Naive B cell (primary cell): ENCODE measurements at regions not wholly inside any gene's neighbourhood (a gene's known extent, or its start where the extent isn't known, plus 50 kb on each side); places are given as distances from the start of the nearest gene placed in this dataset.

Source experiments
- ATAC-seq, 2 donors: fragments of 150-1000 bp; cut with Tn5 transposase; 2 replicates each; pipeline ENCODE4 v1.10.0; 2021; ENCODE audit warnings: low read depth in 2 of 2, mild to moderate bottlenecking in 2 of 2, moderate library complexity in 2 of 2
- DNase-seq: peaks from one replicate; pipeline ENCODE4 v3.0.0; 2022
- H3K27ac Mint-ChIP-seq, 6 donors: one replicate each; pipeline ENCODE4 v1.8.0; 2020 to 2022; ENCODE audit warnings: mild to moderate bottlenecking in 6 of 6, mixed read lengths in 6 of 6, moderate library complexity in 5 of 6, inconsistent platforms in 2 of 6
- H3K27me3 Mint-ChIP-seq, 3 donors: one replicate each; pipeline ENCODE4 v1.8.0; 2021 to 2022; ENCODE audit warnings: mixed read lengths in 3 of 3, mild to moderate bottlenecking in 1 of 3
- H3K36me3 Mint-ChIP-seq, 2 donors: one replicate each; pipeline ENCODE4 v1.8.0; 2020 to 2022; ENCODE audit warnings: mixed read lengths in 2 of 2, inconsistent platforms in 1 of 2, mild to moderate bottlenecking in 1 of 2
- H3K4me1 Mint-ChIP-seq, 3 donors: one replicate each; pipeline ENCODE4 v1.8.0; 2020 to 2022; ENCODE audit warnings: mixed read lengths in 3 of 3, inconsistent platforms in 1 of 3, mild to moderate bottlenecking in 1 of 3, moderate library complexity in 1 of 3
- H3K4me3 Mint-ChIP-seq, 8 donors: one replicate each; pipeline ENCODE4 v1.8.0; 2020 to 2022; ENCODE audit warnings: mild to moderate bottlenecking in 8 of 8, mixed read lengths in 8 of 8, moderate library complexity in 8 of 8, inconsistent platforms in 2 of 8
- H3K9me3 Mint-ChIP-seq, 7 donors: one replicate each; pipeline ENCODE4 v1.8.0; 2020 to 2022; ENCODE audit warnings: mixed read lengths in 7 of 7, mild to moderate bottlenecking in 5 of 7, inconsistent platforms in 2 of 7, moderate library complexity in 1 of 7

GRCh38 chr2:13581471-13581870, 864.7 kb downstream of the TRIB2 start:
- DNase-seq, result no peak
- Mint-ChIP-seq H3K27ac (no peak overlapping the region), H3K36me3 (no peaks in the 10 kb centered on the region)

GRCh38 chr2:13583609-13584008, 866.9 kb downstream of the TRIB2 start:
- DNase-seq (no peak), ATAC-seq (no peak)
- Mint-ChIP-seq H3K9me3 (peaks cover 0 to 3% (median 0%) of the 10 kb centered on the region in 7 donors), H3K4me3 (no peak overlapping the region), H3K4me1 (no peaks in the 10 kb centered on the region), H3K36me3 (no peaks in the 10 kb centered on the region), H3K27ac (no peak overlapping the region), H3K27me3 (no peaks in the 10 kb centered on the region)

More at GRCh38 chr2:13581471-13581870, 864.7 kb downstream of the TRIB2 start:
- no peak for ATAC-seq
- Mint-ChIP-seq H3K4me3 (no peak overlapping the region), H3K9me3 (peaks cover 0 to 3% (median 0%) of the 10 kb centered on the region in 7 donors), H3K4me1 (no peaks in the 10 kb centered on the region), H3K27me3 (no peaks in the 10 kb centered on the region)

- Mint-ChIP-seq H3K27ac (no peak overlapping the region), H3K9me3 (peaks cover 0 to 3% (median 0%) of the 10 kb centered on the region in 7 donors)
- ATAC-seq, result no peak
Measured at GRCh38 chr2:13584020-13584419, 867.3 kb downstream of the TRIB2 start.

GRCh38 chr2:13585732-13586131, 869.0 kb downstream of the TRIB2 start:
- no peaks in the 10 kb centered on the region for H3K36me3 Mint-ChIP-seq
- peaks cover 0 to 4% (median 1%) of the 10 kb centered on the region in 7 donors for H3K9me3 Mint-ChIP-seq
- no peaks in the 10 kb centered on the region for H3K4me1 Mint-ChIP-seq
- no peak for ATAC-seq
- no peaks in the 10 kb centered on the region for H3K27me3 Mint-ChIP-seq
- no peak for DNase-seq
- H3K27ac Mint-ChIP-seq, result no peak overlapping the region
- no peak overlapping the region for H3K4me3 Mint-ChIP-seq

More at GRCh38 chr2:13584020-13584419, 867.3 kb downstream of the TRIB2 start:
- no peak for DNase-seq
- no peak overlapping the region for H3K4me3 Mint-ChIP-seq
- no peaks in the 10 kb centered on the region for H3K36me3 Mint-ChIP-seq
- no peaks in the 10 kb centered on the region for H3K27me3 Mint-ChIP-seq
- no peaks in the 10 kb centered on the region for H3K4me1 Mint-ChIP-seq

- Mint-ChIP-seq H3K27me3 (no peaks in the 10 kb centered on the region), H3K9me3 (peaks cover 0 to 15% (median 0%) of the 10 kb centered on the region in 7 donors), H3K27ac (no peak overlapping the region), H3K36me3 (no peaks in the 10 kb centered on the region), H3K4me3 (no peak overlapping the region), H3K4me1 (no peaks in the 10 kb centered on the region)
- no peak for ATAC-seq
- DNase-seq, result no peak
Measured at GRCh38 chr2:13596233-13596632, 879.5 kb downstream of the TRIB2 start.

- Mint-ChIP-seq H3K36me3 (no peaks in the 10 kb centered on the region), H3K27me3 (no peaks in the 10 kb centered on the region), H3K9me3 (peaks cover 0 to 15% (median 0%) of the 10 kb centered on the region in 7 donors), H3K4me1 (no peaks in the 10 kb centered on the region), H3K4me3 (no peak overlapping the region), H3K27ac (no peak overlapping the region)
- no peak for ATAC-seq
- DNase-seq, result no peak
Measured at GRCh38 chr2:13597176-13597575, 880.4 kb downstream of the TRIB2 start.

GRCh38 chr2:13601506-13601905, 884.8 kb downstream of the TRIB2 start:
- Mint-ChIP-seq H3K36me3 (no peaks in the 10 kb centered on the region), H3K27ac (no peak overlapping the region), H3K4me3 (no peak overlapping the region), H3K4me1 (no peaks in the 10 kb centered on the region), H3K9me3 (peaks cover 0 to 5% (median 0%) of the 10 kb centered on the region in 7 donors), H3K27me3 (no peaks in the 10 kb centered on the region)
- no peak for DNase-seq
- ATAC-seq, result no peak

- DNase-seq, result no peak
- Mint-ChIP-seq H3K4me1 (no peaks in the 10 kb centered on the region), H3K36me3 (no peaks in the 10 kb centered on the region), H3K4me3 (no peak overlapping the region), H3K9me3 (no peaks in the 10 kb centered on the region), H3K27me3 (no peaks in the 10 kb centered on the region), H3K27ac (no peak overlapping the region)
- no peak for ATAC-seq
Measured at GRCh38 chr2:13604951-13605661, 888.4 kb downstream of the TRIB2 start.

GRCh38 chr2:13607139-13607538, 890.4 kb downstream of the TRIB2 start:
- ATAC-seq, result no peak
- Mint-ChIP-seq H3K36me3 (no peaks in the 10 kb centered on the region), H3K4me1 (no peaks in the 10 kb centered on the region)

GRCh38 chr2:13611939-13612338, 895.2 kb downstream of the TRIB2 start:
- Mint-ChIP-seq H3K27ac (no peak overlapping the region), H3K4me3 (no peak overlapping the region)

More at GRCh38 chr2:13607139-13607538, 890.4 kb downstream of the TRIB2 start:
- H3K27ac Mint-ChIP-seq, result no peak overlapping the region
- H3K4me3 Mint-ChIP-seq, result no peak overlapping the region
- no peaks in the 10 kb centered on the region for H3K27me3 Mint-ChIP-seq
- H3K9me3 Mint-ChIP-seq, result peaks cover 0 to 7% (median 2%) of the 10 kb centered on the region in 7 donors
- DNase-seq, result no peak

GRCh38 chr2:13616059-13616458, 899.3 kb downstream of the TRIB2 start:
- no peaks in the 10 kb centered on the region for H3K27me3 Mint-ChIP-seq
- DNase-seq, result no peak
- no peaks in the 10 kb centered on the region for H3K4me1 Mint-ChIP-seq
- H3K36me3 Mint-ChIP-seq, result no peaks in the 10 kb centered on the region
- H3K4me3 Mint-ChIP-seq, result no peak overlapping the region
- H3K27ac Mint-ChIP-seq, result no peak overlapping the region
- H3K9me3 Mint-ChIP-seq, result peaks cover 7 to 18% (median 10%) of the 10 kb centered on the region in 7 donors
- ATAC-seq, result no peak

More at GRCh38 chr2:13611939-13612338, 895.2 kb downstream of the TRIB2 start:
- no peaks in the 10 kb centered on the region for H3K4me1 Mint-ChIP-seq
- ATAC-seq, result no peak
- DNase-seq, result no peak
- H3K27me3 Mint-ChIP-seq, result no peaks in the 10 kb centered on the region
- H3K9me3 Mint-ChIP-seq, result peaks cover 0 to 18% (median 7%) of the 10 kb centered on the region in 7 donors
- no peaks in the 10 kb centered on the region for H3K36me3 Mint-ChIP-seq

GRCh38 chr2:13616616-13617015, 899.9 kb downstream of the TRIB2 start:
- ATAC-seq (no peak), DNase-seq (no peak)
- Mint-ChIP-seq H3K27me3 (no peaks in the 10 kb centered on the region), H3K4me3 (no peak overlapping the region), H3K36me3 (no peaks in the 10 kb centered on the region), H3K9me3 (peaks cover 8 to 19% (median 10%) of the 10 kb centered on the region in 7 donors), H3K4me1 (no peaks in the 10 kb centered on the region), H3K27ac (no peak overlapping the region)

GRCh38 chr2:13628122-13628521, 911.4 kb downstream of the TRIB2 start:
- Mint-ChIP-seq H3K4me3 (no peak overlapping the region), H3K27me3 (no peaks in the 10 kb centered on the region), H3K4me1 (no peaks in the 10 kb centered on the region), H3K9me3 (peaks cover 0 to 23% (median 4%) of the 10 kb centered on the region in 7 donors), H3K36me3 (no peaks in the 10 kb centered on the region), H3K27ac (no peak overlapping the region)
- DNase-seq, result no peak
- no peak for ATAC-seq

- no peak for ATAC-seq
- DNase-seq, result no peak
- no peaks in the 10 kb centered on the region for H3K27me3 Mint-ChIP-seq
- H3K36me3 Mint-ChIP-seq, result no peaks in the 10 kb centered on the region
- H3K27ac Mint-ChIP-seq, result no peak overlapping the region
- H3K4me3 Mint-ChIP-seq, result no peak overlapping the region
- no peaks in the 10 kb centered on the region for H3K4me1 Mint-ChIP-seq
- peaks cover 0 to 11% (median 7%) of the 10 kb centered on the region in 7 donors for H3K9me3 Mint-ChIP-seq
Measured at GRCh38 chr2:13638181-13638580, 921.4 kb downstream of the TRIB2 start.
